Type B pancreatic cell (in vitro differentiated cells): ENCODE measurements at regions not wholly inside any gene's neighbourhood (a gene's known extent, or its start where the extent isn't known, plus 50 kb on each side); places are given as distances from the start of the nearest gene placed in this dataset.
"Not testable (repeated sequence)": the region's sequence is repeated elsewhere in the genome, so short reads cannot be mapped to it uniquely, and the experiment has no call there.

Experiments
- DNase-seq: peaks from one replicate; pipeline ENCODE4 v3.0.0; 2021; ENCODE audit warnings: mixed read lengths; ENCODE audit not compliant: unreplicated experiment; ENCODE audit errors: extremely low spot score
- H3K27ac Mint-ChIP-seq: 2 replicates; pipeline ENCODE4 v1.8.0; 2021; ENCODE audit warnings: mild to moderate bottlenecking, mixed read lengths
- H3K27me3 Mint-ChIP-seq: 2 replicates; pipeline ENCODE4 v1.8.0; 2021; ENCODE audit warnings: mixed read lengths
- H3K36me3 Mint-ChIP-seq: 2 replicates; pipeline ENCODE4 v1.8.0; 2021; ENCODE audit warnings: mixed read lengths
- H3K4me1 Mint-ChIP-seq: one replicate; pipeline ENCODE4 v1.8.0; 2021; ENCODE audit warnings: mixed read lengths; ENCODE audit not compliant: unreplicated experiment
- H3K4me3 Mint-ChIP-seq: 2 replicates; pipeline ENCODE4 v1.8.0; 2021; ENCODE audit warnings: mild to moderate bottlenecking, mixed read lengths
- H3K9me3 Mint-ChIP-seq: 2 replicates; pipeline ENCODE4 v1.8.0; 2021; ENCODE audit warnings: mixed read lengths
- TF ChIP-seq, protein P1 (sequence below): fragments of 200-600 bp; sonication (generic); conservative IDR thresholded peaks from 2 replicates; pipeline ENCODE4 v1.5.0; 2021; ENCODE audit warnings: antibody characterized with exemption, mild to moderate bottlenecking

DNA sequence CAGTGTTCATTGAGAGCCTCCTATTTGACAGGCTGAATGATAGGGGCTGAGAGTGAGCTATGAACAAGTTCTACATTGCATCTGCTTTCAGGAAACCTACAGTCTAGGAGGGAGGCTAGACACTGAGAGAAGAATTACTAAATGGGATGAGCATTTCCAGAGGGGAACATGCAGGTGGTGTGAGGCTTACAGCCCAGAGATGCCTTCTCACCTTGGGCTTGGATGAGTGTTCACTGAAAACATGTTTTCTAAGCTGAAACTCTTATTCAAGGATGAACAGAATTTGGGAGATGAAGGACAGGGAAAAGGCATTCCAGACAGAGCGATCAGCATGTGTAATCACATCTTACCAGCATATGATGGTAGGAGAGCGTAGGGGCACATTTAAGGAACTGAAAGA is 177.5 kb upstream of the E2F8 start:
- Mint-ChIP-seq H3K4me1 (peaks cover 5% of the 10 kb centered on the region), H3K4me3 (no peak overlapping the region), H3K27ac (no peak overlapping the region), H3K27me3 (peaks cover 15% of the 10 kb centered on the region), H3K36me3 (no peaks in the 10 kb centered on the region), H3K9me3 (peaks cover 5% of the 10 kb centered on the region)
- TF ChIP-seq, protein P1, sequence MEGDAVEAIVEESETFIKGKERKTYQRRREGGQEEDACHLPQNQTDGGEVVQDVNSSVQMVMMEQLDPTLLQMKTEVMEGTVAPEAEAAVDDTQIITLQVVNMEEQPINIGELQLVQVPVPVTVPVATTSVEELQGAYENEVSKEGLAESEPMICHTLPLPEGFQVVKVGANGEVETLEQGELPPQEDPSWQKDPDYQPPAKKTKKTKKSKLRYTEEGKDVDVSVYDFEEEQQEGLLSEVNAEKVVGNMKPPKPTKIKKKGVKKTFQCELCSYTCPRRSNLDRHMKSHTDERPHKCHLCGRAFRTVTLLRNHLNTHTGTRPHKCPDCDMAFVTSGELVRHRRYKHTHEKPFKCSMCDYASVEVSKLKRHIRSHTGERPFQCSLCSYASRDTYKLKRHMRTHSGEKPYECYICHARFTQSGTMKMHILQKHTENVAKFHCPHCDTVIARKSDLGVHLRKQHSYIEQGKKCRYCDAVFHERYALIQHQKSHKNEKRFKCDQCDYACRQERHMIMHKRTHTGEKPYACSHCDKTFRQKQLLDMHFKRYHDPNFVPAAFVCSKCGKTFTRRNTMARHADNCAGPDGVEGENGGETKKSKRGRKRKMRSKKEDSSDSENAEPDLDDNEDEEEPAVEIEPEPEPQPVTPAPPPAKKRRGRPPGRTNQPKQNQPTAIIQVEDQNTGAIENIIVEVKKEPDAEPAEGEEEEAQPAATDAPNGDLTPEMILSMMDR: no peak
- DNase-seq: no peak

DNA sequence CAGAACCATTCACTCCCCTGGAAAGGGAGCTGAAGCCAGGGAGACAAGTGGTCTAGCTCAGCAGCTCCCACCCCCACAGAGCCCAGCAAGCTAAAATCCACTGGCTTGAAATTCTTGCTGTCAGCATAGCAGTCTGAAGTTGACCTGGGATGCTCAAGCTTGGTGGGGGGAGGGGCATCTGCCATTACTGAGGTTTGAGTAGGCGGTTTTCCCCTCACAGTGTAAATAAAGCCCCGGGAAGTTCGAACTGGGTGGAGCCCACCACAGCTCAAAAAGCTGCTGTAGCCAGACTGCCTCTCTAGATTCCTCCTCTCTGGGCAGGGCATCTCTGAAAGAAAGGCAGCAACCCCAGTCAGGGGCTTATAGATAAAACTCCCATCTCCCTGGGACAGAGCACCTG is 171.3 kb upstream of the E2F8 start:
- not testable (repeated sequence) for H3K27me3 Mint-ChIP-seq, H3K4me3 Mint-ChIP-seq, H3K9me3 Mint-ChIP-seq, H3K36me3 Mint-ChIP-seq, H3K27ac Mint-ChIP-seq, DNase-seq
- H3K4me1 Mint-ChIP-seq: peaks cover 16% of the 10 kb centered on the region

DNA sequence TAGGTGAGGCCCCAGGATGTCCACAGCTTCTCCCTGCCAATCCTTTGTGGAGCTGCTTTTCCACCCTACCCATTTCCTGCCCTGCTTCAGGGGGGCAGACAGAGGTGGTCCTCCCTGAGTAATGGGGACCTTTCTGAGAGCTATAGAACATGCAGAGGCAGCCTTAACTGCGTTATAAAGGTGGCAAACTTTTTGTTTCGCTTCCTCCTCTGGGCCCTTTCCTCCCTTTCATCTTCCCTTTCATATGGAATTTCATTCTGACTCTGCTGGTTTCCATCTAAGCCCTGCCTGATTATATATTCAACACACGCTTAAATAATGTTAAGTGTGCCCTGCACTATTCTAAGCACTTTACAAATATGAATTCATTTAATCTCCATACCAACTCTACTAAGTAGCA is 169.3 kb upstream of the E2F8 start:
- no peaks in the 10 kb centered on the region for H3K36me3 Mint-ChIP-seq
- peaks cover 16% of the 10 kb centered on the region for H3K4me1 Mint-ChIP-seq
- TF ChIP-seq, protein P1: no peak
- H3K27me3 Mint-ChIP-seq: peaks cover 10% of the 10 kb centered on the region
- no peak overlapping the region for H3K4me3 Mint-ChIP-seq
- DNase-seq: no peak
- peaks cover 5% of the 10 kb centered on the region for H3K9me3 Mint-ChIP-seq
- H3K27ac Mint-ChIP-seq: no peak overlapping the region

DNA sequence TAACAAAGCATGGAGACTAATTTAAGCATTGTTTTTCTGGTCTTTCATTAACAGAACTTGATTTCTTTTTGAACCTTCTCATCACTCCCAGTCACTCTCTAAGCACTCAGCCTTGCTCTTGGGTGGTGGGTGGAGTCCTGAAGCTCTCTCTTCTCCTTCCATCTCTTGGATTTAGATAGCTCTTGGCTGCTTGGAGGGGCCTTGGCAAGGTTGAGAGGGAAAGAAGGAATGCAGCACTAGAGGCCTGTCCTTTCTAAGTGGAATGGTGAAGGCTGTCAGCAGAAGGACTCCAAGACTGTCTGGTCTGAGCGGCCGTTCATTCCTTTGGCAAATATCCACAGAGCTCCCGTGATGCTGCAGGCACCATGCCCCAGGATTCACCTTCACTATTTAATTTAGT is 168.6 kb upstream of the E2F8 start:
- Mint-ChIP-seq H3K9me3 (no peaks in the 10 kb centered on the region), H3K36me3 (no peaks in the 10 kb centered on the region), H3K4me1 (peaks cover 16% of the 10 kb centered on the region), H3K4me3 (no peak overlapping the region), H3K27ac (no peak overlapping the region), H3K27me3 (peaks cover 10% of the 10 kb centered on the region)
- DNase-seq: no peak
- TF ChIP-seq, protein P1: no peak

DNA sequence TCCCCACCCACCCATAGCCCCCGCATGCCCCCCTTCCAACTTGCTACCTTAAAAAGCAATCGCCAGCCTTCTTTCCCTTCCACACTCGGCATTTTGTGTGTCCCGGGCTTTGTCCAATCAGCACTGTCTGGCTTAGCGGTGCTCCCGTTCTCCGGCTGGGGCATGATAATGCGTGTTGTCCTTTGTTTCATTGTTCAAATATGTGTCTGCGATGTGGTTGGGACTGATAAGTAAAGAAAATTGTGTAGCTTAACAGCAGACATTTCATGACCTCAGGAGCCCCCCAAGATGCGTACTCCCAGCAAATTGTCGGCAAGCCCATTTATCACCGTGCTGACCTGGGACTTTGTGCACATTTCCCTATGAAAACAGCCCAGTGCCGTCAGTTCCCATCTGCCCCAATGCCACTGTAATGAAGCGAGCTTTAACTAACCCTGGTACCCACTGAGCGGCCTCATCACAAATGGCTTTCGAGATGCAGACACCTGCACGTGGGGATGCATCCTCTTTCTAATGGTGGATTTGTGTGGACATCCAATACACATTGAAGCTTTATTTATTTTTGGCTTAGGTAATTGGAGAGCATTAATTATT is 167.0 kb upstream of the E2F8 start:
- H3K36me3 Mint-ChIP-seq: no peaks in the 10 kb centered on the region
- H3K9me3 Mint-ChIP-seq: no peaks in the 10 kb centered on the region
- DNase-seq: no peak
- H3K4me1 Mint-ChIP-seq: peaks cover 16% of the 10 kb centered on the region
- no peak overlapping the region for H3K27ac Mint-ChIP-seq
- H3K27me3 Mint-ChIP-seq: peaks cover 20% of the 10 kb centered on the region
- H3K4me3 Mint-ChIP-seq: no peak overlapping the region
- TF ChIP-seq, protein P1: no peak

DNA sequence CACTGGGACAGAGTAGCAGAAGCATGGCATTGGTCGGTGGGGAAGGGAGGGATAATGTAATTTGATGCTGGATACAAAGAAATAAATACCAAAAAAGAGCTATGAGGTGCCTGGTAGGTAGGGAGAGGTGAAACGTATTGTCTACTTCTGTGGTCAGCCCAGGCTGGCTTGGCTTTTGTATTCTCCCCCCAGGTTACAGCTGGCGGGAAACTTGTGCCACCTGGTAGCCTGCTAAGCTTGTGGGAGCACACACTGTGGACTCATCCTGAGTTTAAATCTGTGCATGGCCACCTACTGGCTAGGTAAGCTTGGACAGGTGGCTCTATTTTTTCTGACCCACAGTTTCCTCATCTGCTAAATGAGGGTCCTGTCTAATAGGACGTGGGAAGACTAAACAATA is 165.2 kb upstream of the E2F8 start:
- Mint-ChIP-seq H3K27me3 (peaks cover 22% of the 10 kb centered on the region), H3K27ac (no peak overlapping the region), H3K9me3 (no peaks in the 10 kb centered on the region), H3K36me3 (no peaks in the 10 kb centered on the region), H3K4me1 (peaks cover 10% of the 10 kb centered on the region), H3K4me3 (no peak overlapping the region)
- DNase-seq: no peak
- TF ChIP-seq, protein P1: no peak
